ENCODE measurements at regions not wholly inside any gene's neighbourhood (a gene's known extent, or its start where the extent isn't known, plus 50 kb on each side); places are given as distances from the start of the nearest gene placed in this dataset.

- TF ChIP-seq POLR2AphosphoS5 (IDR thresholded peaks at IDR 0.05), result no peak
- no peak for TF ChIP-seq EP300 (IDR thresholded peaks at IDR 0.05)
- no peak for TF ChIP-seq CTCF (IDR thresholded peaks at IDR 0.05)
- TF ChIP-seq POLR2A (IDR thresholded peaks at IDR 0.05), result no peak
- H3K27me3 ChIP-seq, result no peaks in the 10 kb centered on the region
- 47 to 55% methylated on average over 3 of the region's 3 CpGs for WGBS, 2 donors
- no peak overlapping the region for H3K4me3 ChIP-seq
- no peaks in the 10 kb centered on the region for H3K9me3 ChIP-seq
- H3K27ac ChIP-seq, result no peak overlapping the region
- no peaks in the 10 kb centered on the region for H3K36me3 ChIP-seq
- H3K4me1 ChIP-seq, result no peaks in the 10 kb centered on the region
- DNase-seq (no peak), ATAC-seq (ENCODE audit: low FRiP score in 2 of 2) (no peak)
Measured at GRCh38 chr9:3014178-3014577, 170.3 kb upstream of the PUM3 start.

- H3K4me1 ChIP-seq, result no peaks in the 10 kb centered on the region
- no peaks in the 10 kb centered on the region for H3K36me3 ChIP-seq
- H3K9me3 ChIP-seq, result no peaks in the 10 kb centered on the region
- DNase-seq (no peak), ATAC-seq (ENCODE audit: low FRiP score in 2 of 2) (no peak)
- no peak overlapping the region for H3K27ac ChIP-seq
- TF ChIP-seq POLR2A (IDR thresholded peaks at IDR 0.05) (no peak), POLR2AphosphoS5 (IDR thresholded peaks at IDR 0.05) (no peak), EP300 (IDR thresholded peaks at IDR 0.05) (no peak), CTCF (IDR thresholded peaks at IDR 0.05) (no peak)
- H3K27me3 ChIP-seq, result no peaks in the 10 kb centered on the region
- no peak overlapping the region for H3K4me3 ChIP-seq
- WGBS, 2 donors, result 60 to 62% methylated on average over 5 of the region's 5 CpGs
Measured at GRCh38 chr9:3012842-3013241, 168.9 kb upstream of the PUM3 start.

GRCh38 chr9:3012245-3012644 is 168.3 kb upstream of the PUM3 start:
- no peak for ATAC-seq (ENCODE audit: low FRiP score in 2 of 2)
- no peaks in the 10 kb centered on the region for H3K4me1 ChIP-seq
- no peak overlapping the region for H3K27ac ChIP-seq
- WGBS, 2 donors, result 51 to 62% methylated on average over 6 of the region's 6 CpGs
- H3K27me3 ChIP-seq, result no peaks in the 10 kb centered on the region
- TF ChIP-seq POLR2AphosphoS5 (IDR thresholded peaks at IDR 0.05), result no peak
- no peak for TF ChIP-seq POLR2A (IDR thresholded peaks at IDR 0.05)
- TF ChIP-seq EP300 (IDR thresholded peaks at IDR 0.05), result no peak
- TF ChIP-seq CTCF (IDR thresholded peaks at IDR 0.05), result no peak
- H3K9me3 ChIP-seq, result no peaks in the 10 kb centered on the region
- DNase-seq, result no peak
- no peak overlapping the region for H3K4me3 ChIP-seq
- H3K36me3 ChIP-seq, result no peaks in the 10 kb centered on the region

GRCh38 chr9:3008091-3008490 is 164.2 kb upstream of the PUM3 start:
- no peaks in the 10 kb centered on the region for H3K36me3 ChIP-seq
- DNase-seq, result no peak
- no peak for ATAC-seq (ENCODE audit: low FRiP score in 2 of 2)
- H3K27ac ChIP-seq, result no peak overlapping the region
- no peak for TF ChIP-seq POLR2AphosphoS5 (IDR thresholded peaks at IDR 0.05)
- TF ChIP-seq EP300 (IDR thresholded peaks at IDR 0.05), result no peak
- TF ChIP-seq CTCF (IDR thresholded peaks at IDR 0.05), result no peak
- TF ChIP-seq POLR2A (IDR thresholded peaks at IDR 0.05), result no peak
- no peaks in the 10 kb centered on the region for H3K4me1 ChIP-seq
- no peak overlapping the region for H3K4me3 ChIP-seq
- 86 to 90% methylated on average over 4 of the region's 4 CpGs for WGBS, 2 donors
- no peaks in the 10 kb centered on the region for H3K27me3 ChIP-seq
- no peaks in the 10 kb centered on the region for H3K9me3 ChIP-seq

GRCh38 chr9:3007326-3007725 is 163.4 kb upstream of the PUM3 start:
- DNase-seq, result no peak
- Histone ChIP-seq H3K27ac (no peak overlapping the region), H3K9me3 (no peaks in the 10 kb centered on the region), H3K4me1 (no peaks in the 10 kb centered on the region), H3K36me3 (no peaks in the 10 kb centered on the region), H3K27me3 (no peaks in the 10 kb centered on the region), H3K4me3 (no peak overlapping the region)
- 67 to 76% methylated on average over 1 of the region's 1 CpG for WGBS, 2 donors
- no peak for TF ChIP-seq POLR2A (IDR thresholded peaks at IDR 0.05)
- TF ChIP-seq CTCF (IDR thresholded peaks at IDR 0.05), result no peak
- no peak for TF ChIP-seq POLR2AphosphoS5 (IDR thresholded peaks at IDR 0.05)
- TF ChIP-seq EP300 (IDR thresholded peaks at IDR 0.05), result no peak
- ATAC-seq (ENCODE audit: low FRiP score in 2 of 2), result no peak
